OCI-M1 (cell line): ENCODE measurements at regions not wholly inside any gene's neighbourhood (a gene's known extent, or its start where the extent isn't known, plus 50 kb on each side); places are given as distances from the start of the nearest gene placed in this dataset.
"Not testable (repeated sequence)": the region's sequence is repeated elsewhere in the genome, so short reads cannot be mapped to it uniquely, and the experiment has no call there.

Experiments used
- DNase-seq: peaks from one replicate; lab custom pipeline; 2025; lab: John Stamatoyannopoulos, UW

DNA sequence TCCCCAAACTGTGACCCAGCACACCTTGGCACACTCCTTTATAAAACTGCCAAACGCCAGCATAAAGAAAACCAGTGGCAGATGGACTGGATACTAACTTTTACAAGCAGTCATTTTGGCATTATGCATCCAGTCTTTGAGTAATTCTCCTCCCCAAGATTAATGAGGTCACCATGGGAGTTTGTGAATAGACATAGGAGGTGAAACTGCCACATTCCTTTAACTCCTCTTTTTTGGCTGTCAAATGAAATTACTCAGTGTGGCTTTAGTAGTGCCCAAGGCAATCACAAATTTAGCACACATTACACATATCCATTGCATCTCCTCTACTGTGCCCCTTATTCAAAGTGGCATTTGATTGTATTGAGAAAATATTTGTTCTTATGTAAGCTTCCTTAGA is 315.3 kb upstream of the FGF13 start:
- DNase-seq, result no peak

GRCh38 chrX:139026406-139026805 is 314.9 kb upstream of the FGF13 start:
- DNase-seq, result no peak

DNA sequence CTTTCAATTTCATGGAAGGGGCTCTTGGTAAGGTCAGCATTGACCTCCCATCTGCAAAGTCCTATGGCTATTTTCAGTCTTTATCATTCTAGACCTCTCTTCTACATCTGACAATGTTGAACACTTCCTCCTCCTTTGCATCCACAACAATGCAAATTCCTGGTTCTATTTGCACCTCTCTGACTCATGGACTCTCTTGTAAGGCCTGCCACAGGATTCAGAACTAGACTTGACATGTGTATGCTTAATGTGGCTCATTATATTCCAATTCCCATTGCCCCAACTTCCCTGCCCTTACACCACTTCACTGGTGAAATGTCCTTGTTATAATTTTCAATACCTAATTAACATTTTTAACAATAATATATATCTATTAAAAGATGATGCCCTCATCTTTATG is 314.3 kb upstream of the FGF13 start:
- DNase-seq, result no peak

DNA sequence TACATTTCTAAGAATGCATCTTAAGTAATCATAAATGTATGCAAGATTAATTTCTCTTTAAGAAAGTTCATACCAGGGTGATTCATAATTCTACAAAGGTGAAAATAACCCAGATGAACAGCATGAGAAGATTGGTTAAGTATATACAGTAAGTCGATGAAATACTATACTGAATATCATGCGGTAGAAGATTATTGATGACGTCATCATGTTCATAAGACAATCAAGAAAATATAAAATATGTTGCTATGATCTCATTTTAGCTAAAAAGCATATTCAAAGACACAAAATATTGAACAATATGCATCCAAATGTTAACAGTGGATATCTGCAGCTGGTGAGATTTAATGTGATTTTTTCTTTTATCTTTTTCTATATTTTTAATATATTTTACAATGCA is 312.0 kb upstream of the FGF13 start:
- DNase-seq, result no peak

GRCh38 chrX:139020801-139021200 is 309.3 kb upstream of the FGF13 start:
- peak; percentile 60 for DNase-seq

DNA sequence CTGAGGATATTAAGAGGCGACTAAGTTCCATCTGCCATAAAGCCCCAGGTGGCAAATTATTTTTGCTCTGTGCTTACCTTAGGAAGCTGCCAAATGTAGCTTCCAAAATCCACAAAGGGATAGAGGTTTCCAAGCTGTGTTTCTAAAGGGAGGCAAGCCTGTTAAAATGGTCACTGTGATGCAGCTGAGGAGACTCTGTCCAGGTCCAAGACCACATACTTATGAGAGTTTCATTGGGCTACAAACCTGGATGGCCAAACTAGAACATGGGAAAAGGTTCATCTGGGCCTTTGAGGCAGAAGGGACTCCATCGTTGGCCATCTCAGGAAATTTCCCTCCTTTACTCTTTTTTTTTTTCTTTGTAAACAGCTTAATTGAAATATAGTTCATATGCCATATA is 306.9 kb upstream of the FGF13 start:
- no peak for DNase-seq

- DNase-seq, result no peak
Measured at GRCh38 chrX:139015627-139016026, 304.1 kb upstream of the FGF13 start.

- no peak for DNase-seq
Measured at GRCh38 chrX:139008185-139008584, 296.7 kb upstream of the FGF13 start.

DNA sequence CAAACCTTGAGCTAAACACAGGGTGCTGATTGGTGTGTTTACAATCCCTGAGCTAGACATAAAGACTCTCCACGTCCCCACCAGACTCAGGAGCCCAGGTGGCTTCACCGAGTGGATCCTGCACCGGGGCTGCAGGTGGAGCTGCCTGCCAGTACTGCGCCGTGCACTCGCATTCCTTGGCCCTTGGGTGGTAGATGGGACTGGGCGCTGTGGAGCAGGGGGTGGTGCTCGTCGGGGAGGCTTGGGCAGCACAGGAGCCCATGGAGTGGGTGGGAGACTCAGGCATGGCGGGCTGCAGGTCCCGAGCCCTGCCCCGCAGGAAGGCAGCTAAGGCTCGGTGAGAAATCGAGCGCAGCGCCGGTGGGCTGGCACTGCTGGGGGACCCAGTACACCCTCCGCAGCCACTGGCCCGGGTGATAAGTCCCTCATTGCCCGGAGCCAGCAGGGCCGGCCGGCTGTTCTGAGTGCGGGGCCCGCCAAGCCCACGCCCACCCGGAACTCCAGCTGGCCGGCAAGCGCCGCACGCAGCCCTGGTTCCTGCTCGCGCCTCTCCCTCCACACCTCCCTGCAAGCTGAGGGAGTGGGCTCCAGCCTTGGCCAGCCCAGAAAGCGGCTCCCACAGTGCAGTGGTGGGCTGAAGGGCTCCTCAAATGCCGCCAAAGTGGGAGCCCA is 292.5 kb upstream of the FGF13 start:
- DNase-seq, result not testable (repeated sequence)

DNA sequence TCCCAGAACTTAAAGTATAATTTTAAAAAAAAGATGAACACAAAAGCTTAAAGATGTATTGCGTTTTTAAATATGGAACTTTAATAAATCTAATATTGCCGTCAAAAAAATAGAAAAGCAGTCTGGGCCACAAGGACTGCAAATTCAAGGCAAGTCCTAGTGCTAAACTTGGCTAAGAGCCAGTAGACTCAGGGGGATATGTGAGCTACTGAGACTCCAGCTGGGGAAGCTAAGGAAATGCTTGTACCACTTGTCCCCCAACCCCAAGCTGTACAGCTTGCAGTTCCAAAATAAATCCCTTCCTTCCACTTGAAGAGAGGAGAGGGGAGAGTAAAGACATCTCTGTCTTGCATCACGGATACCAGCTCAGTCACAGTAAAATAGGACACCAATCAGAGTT is 290.8 kb upstream of the FGF13 start:
- no peak for DNase-seq

- no peak for DNase-seq
Measured at GRCh38 chrX:138996268-138996667, 284.8 kb upstream of the FGF13 start.

DNA sequence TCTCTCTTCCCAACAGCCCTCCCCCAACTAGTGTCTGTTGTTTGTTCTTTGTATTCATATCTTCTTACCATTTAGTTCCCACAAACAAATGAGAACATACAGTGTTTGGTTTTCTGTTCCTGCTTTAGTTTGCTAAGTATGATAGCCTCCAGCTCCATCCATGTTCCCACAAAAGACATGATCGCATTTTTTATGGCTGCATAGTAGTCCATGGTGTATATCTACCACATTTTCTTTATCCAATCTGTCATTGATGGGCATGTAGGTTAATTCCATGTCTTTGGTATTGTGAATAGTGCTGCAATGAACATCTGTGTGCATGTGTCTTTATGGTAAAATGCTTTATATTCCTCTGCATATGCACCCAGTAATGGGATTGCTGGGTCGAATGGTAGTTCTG is 283.9 kb upstream of the FGF13 start:
- DNase-seq, result no peak

DNA sequence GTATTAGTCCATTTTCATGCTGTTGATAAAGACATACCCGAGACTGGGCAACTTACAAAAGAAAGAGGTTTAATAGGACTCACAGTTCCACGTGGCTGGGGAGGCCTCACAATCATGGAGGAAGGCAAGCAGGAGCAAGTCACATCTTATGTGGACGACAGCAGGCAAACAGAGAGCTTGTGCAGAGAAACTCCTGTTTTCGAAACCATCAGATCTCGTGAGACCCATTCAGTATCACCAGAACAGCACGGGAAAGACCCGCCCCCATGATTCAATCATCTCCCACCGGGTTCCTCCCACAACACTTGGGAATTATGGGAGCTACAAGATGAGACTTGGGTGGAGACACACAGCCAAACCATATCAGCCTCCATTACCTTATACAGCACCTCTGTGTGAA is 278.9 kb upstream of the FGF13 start:
- not testable (repeated sequence) for DNase-seq

- no peak for DNase-seq
Measured at GRCh38 chrX:138986866-138987265, 275.3 kb upstream of the FGF13 start.

DNA sequence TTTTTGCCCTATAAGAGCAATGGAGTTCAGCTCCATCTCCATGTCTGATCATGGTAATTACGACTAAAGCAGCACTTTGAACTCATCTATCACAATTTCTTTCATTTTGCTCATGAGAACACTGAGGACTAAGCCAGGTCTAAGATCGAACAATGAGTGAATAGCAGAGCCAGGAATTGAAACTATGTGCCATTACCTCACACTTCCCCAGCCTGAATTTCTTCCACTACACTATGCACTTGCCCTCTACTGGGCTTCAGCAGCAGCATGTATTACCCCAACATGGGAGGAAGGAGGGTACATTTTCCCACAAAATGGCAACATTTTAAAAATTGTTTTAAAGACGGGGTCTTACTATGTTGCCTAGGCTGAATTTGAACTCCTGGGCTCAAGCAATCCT is 274.7 kb upstream of the FGF13 start:
- no peak for DNase-seq

- peak; percentile 15 for DNase-seq
Measured at GRCh38 chrX:138982365-138982764, 270.8 kb upstream of the FGF13 start.

DNA sequence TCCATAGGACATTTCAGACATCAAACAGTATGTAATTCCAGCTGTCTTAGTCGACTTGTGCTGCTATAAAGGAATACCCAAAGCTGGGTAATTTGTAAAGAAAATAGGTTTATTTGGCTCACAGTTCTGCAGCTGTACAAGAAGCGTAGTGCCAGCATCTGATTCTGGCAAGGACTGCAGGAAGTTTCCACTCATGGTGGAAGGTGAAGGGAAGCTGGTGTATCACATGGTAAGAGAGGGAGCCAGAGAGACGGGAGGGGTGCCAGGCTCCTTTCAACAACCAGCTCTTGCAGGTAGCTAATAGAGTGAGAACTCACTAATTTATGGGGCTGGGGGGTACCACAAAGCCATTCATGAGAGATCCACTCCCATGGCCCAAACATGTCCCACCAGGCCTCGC is 253.0 kb upstream of the FGF13 start:
- no peak for DNase-seq

- not testable (repeated sequence) for DNase-seq
Measured at GRCh38 chrX:138962419-138962818, 250.9 kb upstream of the FGF13 start.

DNA sequence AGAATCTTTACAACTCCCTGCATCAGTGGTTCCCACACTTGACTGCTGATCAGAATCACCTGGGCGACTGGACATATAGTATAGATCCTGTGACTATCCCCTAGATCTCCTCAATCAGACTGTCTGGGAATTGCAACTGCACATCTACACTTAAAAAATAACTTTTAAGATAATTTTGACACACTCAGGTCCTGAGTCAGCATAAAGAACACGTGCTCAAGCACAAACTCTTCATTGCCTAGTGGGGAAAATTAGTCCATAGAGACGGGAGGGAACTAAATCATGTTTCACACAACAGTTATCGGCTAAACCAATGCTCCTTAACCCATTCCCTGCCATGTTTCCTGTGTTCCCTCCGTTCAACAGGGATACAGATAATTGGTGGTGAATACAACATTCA is 243.5 kb upstream of the FGF13 start:
- no peak for DNase-seq

- no peak for DNase-seq
Measured at GRCh38 chrX:138946926-138947325, 235.4 kb upstream of the FGF13 start.

DNA sequence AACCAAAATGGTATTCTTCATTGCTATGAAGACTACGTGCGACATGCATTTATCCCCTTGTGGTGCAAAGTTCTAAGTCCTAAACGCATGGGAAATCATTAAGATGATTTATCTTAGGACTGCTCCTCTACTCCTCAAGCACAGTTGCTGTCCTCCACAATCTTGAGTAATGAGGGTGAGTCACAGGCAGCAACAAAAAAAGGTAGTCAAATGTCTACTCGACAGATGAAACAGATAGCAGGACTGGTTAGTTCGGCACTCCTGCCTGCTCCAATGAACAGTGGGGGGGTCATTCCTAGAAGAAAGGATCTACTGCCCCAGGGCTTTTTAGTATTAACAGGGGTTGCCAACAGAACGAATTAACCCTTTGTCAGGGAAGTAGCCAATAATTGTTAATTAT is 233.7 kb upstream of the FGF13 start:
- DNase-seq, result no peak

GRCh38 chrX:138939038-138939437 is 227.5 kb upstream of the FGF13 start:
- no peak for DNase-seq

DNA sequence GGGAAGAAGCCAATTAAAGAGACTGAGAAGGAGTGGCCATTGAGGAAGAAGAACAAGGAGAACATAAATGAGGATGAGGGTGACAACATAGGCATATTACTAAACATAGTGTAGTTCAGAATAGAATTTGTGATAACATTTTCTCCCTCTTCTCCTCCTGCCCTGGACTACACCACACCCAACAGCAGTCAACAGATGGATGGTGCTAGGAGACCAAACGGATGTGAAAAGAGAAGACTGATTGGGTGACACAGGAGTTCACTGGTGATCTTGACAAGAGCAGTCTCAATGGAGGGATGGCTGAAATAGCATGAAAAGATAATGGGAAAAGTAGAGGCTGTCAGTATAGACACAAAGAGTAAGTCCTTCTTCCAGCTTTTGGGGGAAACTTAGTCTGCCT is 226.5 kb upstream of the FGF13 start:
- no peak for DNase-seq

DNA sequence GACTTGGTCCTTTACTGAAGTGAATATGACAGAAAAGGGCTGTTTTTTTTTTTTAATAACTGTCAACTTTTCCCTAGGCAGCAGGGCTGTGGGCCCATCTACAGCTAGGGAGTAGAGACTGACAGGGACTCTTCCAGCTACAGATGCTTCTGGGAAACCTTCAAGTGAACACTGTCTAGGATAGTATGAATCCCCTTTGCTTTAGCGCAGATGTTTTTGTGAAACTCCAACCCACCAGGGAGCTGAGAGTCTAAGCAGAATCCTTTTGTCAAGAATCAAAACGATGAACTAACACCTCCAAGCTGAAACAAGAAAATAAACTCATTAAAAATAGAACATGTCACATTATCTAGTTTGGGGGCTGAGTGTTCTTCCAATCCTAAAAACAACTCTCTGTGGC is 219.7 kb upstream of the FGF13 start:
- DNase-seq, result no peak

- no peak for DNase-seq
Measured at GRCh38 chrX:138930583-138930945, 219.0 kb upstream of the FGF13 start.
